T-helper 2 cell treated with Interferon-gamma antibody and Interleukin-4, amounts not matched to agents 100 ng/mL and 5 ng/mL, for 36 hours (primary cell): ENCODE measurements at regions not wholly inside any gene's neighbourhood (a gene's known extent, or its start where the extent isn't known, plus 50 kb on each side); places are given as distances from the start of the nearest gene placed in this dataset.

Source experiments
- intact Hi-C: fragments of 100-400 bp; cut with micrococcal nuclease; formaldehyde crosslinking; loops from one replicate; pipeline ENCODE4 v1.15.1; 2023

DNA sequence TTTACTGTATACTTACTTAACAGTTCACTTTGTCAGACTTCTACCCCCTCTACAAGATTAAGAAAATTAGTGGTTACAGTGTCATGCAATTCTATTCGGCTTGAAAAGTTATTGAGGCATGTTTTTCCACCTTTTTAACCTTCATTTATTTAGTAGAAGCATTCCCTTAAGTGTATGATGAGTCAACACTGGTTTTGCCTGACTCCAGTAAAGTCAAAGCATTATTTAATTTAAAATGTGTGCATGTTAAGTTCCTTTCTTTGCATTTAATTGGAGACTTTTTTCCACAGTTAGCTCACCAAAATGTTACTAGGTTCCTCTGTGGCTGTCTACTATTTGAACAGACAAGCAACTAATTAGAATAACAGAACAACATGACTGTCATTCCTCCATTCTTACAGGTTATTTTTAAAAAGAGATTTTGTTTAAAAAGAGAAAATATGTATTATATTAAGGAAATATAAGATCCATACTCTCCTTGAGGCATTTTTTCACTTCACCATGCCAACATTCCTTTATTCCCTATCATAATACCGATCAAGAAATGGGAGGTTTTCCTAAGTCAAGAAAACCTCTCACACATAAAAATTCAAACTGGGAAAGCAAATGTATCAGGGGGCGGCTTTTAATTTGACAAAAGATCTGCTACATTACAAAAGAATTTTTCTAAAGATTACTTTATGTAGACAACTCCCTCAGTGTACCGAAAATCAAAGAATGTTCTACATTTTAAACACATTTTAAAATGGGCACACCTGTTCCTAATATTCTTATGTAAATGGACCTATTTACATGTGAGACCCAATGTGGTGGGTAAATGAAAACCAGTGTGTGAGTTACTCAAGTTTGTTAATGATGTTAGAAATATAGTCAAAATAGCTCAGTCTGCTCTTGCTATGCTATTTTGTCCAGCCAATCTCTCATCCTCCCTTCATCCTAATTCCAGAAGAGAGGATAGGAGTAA, 361.2 kb downstream of the UTRN start:
- intact Hi-C loops, result no loop called here

GRCh38 chr6:144647406-144647964, 362.4 kb downstream of the UTRN start:
- intact Hi-C loops, result no loop called here

- intact Hi-C loops, result no loop called here
These were observed 363.0 kb downstream of the UTRN start for GRCh38 chr6:144647971-144648651.

GRCh38 chr6:144649085-144649484, 363.9 kb downstream of the UTRN start:
- intact Hi-C loops, result no loop called here

GRCh38 chr6:144651234-144651633, 366.1 kb downstream of the UTRN start:
- intact Hi-C loops, result no loop called here

DNA sequence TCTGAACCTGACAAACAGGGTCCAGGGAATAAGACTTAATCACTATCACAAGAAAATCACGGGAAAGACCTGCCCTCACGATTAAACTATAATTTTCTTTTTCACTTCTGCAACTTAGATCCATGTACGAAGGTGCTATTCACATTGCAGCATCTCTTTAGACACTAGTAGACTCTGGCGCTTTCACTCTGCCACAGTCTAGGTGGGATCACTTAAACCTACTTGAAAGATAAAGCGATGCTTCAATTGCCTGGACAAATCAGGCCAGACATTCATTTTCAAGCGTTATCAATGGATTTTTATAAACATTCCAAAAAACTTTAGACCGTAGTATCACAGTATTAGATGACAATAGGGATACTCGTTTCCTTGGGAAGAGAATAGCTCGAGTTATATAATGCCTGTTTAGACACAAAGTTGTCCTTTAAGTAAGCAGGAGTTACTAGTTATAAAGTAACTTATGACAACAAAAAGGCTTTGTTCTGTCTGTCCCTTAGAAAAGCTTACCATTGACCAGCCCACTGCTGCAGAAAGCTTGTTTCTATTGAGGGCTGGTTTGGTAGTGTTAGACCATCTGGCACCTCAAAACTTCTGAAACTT, 367.3 kb downstream of the UTRN start:
- intact Hi-C loops, result no loop called here

GRCh38 chr6:144653885-144654505, 368.9 kb downstream of the UTRN start:
- intact Hi-C loops, result no loop called here

GRCh38 chr6:144654506-144654905, 369.4 kb downstream of the UTRN start:
- intact Hi-C loops, result no loop called here

DNA sequence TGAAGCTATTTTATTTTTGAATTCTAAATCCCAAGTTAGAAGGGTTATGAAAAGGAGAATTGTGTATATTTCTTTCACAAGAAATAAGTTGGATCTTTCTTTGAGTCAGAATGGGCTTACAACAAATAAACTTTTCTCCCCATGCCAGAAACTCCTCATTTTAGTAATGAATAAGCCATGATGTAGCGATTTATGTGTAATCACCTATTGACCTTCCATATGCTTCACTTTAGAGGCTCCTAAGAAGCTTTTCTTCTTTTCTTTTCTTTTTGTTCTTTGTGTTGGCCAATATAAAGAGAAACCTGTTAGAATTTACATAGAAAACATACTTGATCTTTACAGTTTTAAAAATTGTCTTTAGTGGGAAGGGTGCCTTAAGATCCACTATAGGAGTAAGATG, 370.2 kb downstream of the UTRN start:
- intact Hi-C loops, result no loop called here

DNA sequence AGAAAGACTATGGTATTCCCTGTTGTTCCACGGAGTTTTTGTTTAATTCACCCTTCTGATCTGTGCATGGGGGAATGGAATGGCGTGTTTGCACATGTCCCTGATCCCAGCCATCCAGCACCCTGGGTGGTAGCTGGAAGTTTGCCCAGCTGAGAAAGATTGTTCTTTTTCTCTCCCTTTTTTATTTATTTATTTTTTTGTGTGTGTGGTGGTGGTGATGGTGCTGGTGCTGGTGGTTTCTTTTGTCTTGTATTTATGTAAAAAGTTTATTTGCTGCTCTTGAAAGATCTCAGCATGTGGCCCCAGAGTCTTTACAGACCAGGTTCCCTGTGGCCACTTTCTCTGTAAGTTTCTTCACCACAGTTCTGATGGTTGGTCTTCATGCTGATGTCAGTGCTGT, 372.6 kb downstream of the UTRN start:
- intact Hi-C loops, result no loop called here

- intact Hi-C loops, result no loop called here
These were observed 374.4 kb downstream of the UTRN start for GRCh38 chr6:144659202-144660182.

- intact Hi-C loops, result no loop called here
These were observed 375.5 kb downstream of the UTRN start for GRCh38 chr6:144660561-144661115.

DNA sequence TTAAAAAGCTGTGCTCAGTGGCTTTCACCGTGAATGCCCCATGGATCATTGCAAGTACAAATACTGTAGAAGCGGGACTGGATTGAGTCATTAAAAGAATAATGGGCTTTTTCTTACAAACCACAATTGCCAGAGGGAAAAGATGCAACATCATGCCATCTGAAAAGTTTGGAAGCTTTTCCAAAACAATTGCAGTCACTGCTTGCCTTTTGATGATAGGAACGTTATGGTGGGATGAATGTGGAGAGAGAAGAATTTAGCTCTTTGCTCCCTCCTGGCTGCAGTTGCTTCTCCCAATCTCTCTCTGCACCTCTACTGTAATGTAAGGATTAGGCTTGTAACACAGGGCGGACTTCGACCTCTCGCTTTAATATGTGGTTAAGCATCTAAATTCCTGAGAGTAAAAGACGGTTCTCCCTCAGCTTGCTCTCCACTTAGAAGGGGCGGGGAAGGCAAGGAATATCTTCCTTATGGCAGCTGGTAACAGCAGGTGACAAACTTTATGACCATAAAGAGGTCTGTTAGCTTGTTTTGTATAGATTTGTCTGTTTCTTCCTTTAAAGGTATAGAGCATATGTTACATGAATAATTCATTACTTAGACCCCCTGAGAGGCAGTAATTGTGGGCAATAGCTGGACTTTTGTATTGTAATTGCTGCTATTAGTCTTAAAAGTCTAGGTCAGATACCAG, 376.1 kb downstream of the UTRN start:
- intact Hi-C loops, result no loop called here

DNA sequence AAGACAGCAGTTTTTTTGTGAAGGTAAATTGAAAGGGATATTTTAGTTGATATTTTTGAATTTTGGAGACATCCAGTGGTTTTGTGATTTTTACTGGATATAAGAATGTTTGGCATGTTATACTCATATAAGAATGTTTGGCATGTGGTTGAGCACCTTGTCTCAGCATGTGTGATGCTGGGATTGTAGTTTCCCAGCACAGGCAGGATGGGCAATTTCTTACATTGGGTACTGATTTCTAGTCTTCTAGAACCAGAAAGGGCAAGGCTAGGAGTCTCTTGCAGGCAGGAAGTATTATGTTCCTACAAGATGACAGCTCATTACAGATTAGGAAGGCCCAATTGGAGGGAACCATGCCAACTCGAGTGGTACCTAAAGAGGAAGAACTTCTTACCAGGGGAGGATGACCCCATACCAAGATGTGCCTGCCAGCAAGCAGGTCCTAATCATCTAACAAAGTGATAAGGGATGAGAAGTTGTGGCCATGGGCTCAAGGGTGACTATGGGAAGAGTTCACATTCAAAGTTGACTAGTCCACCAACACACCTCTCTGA, 377.8 kb downstream of the UTRN start:
- intact Hi-C loops, result no loop called here

DNA sequence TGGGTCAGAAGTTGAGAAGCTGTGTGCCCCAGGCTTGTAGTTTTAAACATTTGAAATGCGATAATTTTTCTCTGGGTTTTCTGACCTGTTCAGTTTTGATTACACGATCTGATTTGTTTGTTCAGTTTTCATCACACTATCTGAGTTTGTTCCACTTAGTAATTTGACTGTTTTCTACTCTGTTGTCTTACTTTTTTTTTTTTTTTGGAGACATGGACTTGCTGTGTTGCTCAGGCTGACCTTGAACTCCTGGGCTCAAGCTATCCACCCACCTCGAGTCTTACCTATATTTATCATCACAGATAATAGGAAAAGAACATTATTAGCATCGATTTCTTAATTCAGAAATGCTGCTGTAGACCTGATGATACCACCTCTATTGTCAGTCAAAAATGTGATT, 379.1 kb downstream of the UTRN start:
- intact Hi-C loops, result no loop called here

- intact Hi-C loops, result no loop called here
These were observed 379.8 kb downstream of the UTRN start for GRCh38 chr6:144664947-144665346.

- intact Hi-C loops, result no loop called here
These were observed 380.9 kb downstream of the UTRN start for GRCh38 chr6:144665932-144666450.

- intact Hi-C loops, result no loop called here
These were observed 381.6 kb downstream of the UTRN start for GRCh38 chr6:144666781-144667180.
